A549 (cell line): ENCODE measurements at regions not wholly inside any gene's neighbourhood (a gene's known extent, or its start where the extent isn't known, plus 50 kb on each side); places are given as distances from the start of the nearest gene placed in this dataset.

Experiments
- CTCF ChIP-seq: fragments of >200 bp; sonication (Bioruptor Twin); formaldehyde crosslinking; IDR thresholded peaks from 3 replicates; pipeline ENCODE4 v1.5.1; 2016
- MAX ChIP-seq: IDR thresholded peaks from 2 replicates; pipeline ENCODE4 v1.6.1; 2012
- NPAS2 ChIP-seq: fragments of 250-450 bp; sonication (Bioruptor Pico); IDR thresholded peaks from 2 replicates; pipeline ENCODE4 v1.8.0; 2022; ENCODE audit warnings: mild to moderate bottlenecking, moderate library complexity, borderline replicate concordance
- POLR2A ChIP-seq: IDR thresholded peaks from 2 replicates; pipeline ENCODE4 v1.6.1; 2012; ENCODE audit warnings: mild to moderate bottlenecking, low read length
- RCOR1 ChIP-seq: fragments of 150-350 bp; IDR thresholded peaks from 2 replicates; pipeline ENCODE4 v1.6.1; 2014; ENCODE audit warnings: antibody characterized with exemption, low read length, low read depth
- REST ChIP-seq: fragments of 200-600 bp; sonication (generic); IDR thresholded peaks from 2 replicates; pipeline ENCODE4 v1.6.1; 2016; ENCODE audit warnings: antibody characterized with exemption, mild to moderate bottlenecking, moderate library complexity
- SMC3 ChIP-seq: fragments of >200 bp; sonication (Bioruptor Twin); formaldehyde crosslinking; IDR thresholded peaks from 3 replicates; pipeline ENCODE4 v1.6.1; 2018; ENCODE audit warnings: inconsistent platforms
- USF2 ChIP-seq: fragments of 450-650 bp; IDR thresholded peaks from 2 replicates; pipeline ENCODE4 v1.6.1; 2014; ENCODE audit warnings: antibody characterized with exemption

- TF ChIP-seq MAX (no peak), CTCF (no peak), RCOR1 (no peak), REST (no peak), SMC3 (no peak), NPAS2 (CRISPR knock-in tag) (no peak), POLR2A (no peak), USF2 (no peak)
These were observed 545.5 kb upstream of the HTR2C start for GRCh38 chrX:114038358-114038757.
